VCaP (cell line): ENCODE measurements at regions not wholly inside any gene's neighbourhood (a gene's known extent, or its start where the extent isn't known, plus 50 kb on each side); places are given as distances from the start of the nearest gene placed in this dataset.

Experiments used
- H3K27ac ChIP-seq: fragments of 450-650 bp; 2 replicates; pipeline ENCODE4 v1.5.1; 2017
- TF ChIP-seq, protein P1 (sequence below): fragments of 450-650 bp; conservative IDR thresholded peaks from 2 replicates; pipeline ENCODE4 v1.5.1; 2017; ENCODE audit warnings: mild to moderate bottlenecking, moderate library complexity

DNA sequence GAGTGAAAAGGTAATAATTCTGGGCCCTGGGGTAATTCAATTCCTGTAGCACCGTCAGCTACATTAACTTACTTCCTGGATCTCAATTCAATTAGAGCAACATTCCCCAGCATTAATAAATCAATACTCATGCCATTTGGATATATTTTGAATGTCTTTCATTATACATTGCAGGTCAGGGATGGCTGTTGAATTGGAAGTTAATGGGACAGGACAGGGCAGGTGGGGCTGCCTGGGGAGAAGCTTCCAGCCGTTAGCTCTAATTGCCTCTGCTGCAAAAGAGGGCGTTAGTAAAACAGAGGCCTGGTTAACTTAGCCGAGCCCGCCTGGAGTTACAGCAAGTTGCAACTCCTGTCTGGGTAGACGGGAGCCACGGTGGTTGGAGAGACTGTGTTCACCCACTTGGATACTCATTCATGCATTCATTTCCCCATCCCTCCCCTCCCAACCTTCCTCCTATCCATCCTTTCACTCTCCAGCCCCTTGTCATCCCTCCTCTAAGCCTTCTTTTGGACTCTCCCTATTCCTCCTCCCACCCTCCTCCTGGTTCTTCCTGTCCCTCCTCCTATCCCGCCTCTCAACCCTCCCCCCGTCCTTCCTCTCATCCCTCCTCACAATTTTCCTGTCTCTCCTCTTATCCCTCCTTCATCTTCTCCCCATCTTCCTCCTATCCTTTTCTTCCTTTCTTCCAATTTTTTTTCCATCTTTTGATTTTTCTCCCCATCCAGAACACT is 137.6 kb upstream of the RUNX3 start:
- no peak overlapping the region for H3K27ac ChIP-seq
- TF ChIP-seq, protein P1, sequence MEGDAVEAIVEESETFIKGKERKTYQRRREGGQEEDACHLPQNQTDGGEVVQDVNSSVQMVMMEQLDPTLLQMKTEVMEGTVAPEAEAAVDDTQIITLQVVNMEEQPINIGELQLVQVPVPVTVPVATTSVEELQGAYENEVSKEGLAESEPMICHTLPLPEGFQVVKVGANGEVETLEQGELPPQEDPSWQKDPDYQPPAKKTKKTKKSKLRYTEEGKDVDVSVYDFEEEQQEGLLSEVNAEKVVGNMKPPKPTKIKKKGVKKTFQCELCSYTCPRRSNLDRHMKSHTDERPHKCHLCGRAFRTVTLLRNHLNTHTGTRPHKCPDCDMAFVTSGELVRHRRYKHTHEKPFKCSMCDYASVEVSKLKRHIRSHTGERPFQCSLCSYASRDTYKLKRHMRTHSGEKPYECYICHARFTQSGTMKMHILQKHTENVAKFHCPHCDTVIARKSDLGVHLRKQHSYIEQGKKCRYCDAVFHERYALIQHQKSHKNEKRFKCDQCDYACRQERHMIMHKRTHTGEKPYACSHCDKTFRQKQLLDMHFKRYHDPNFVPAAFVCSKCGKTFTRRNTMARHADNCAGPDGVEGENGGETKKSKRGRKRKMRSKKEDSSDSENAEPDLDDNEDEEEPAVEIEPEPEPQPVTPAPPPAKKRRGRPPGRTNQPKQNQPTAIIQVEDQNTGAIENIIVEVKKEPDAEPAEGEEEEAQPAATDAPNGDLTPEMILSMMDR, result no peak

DNA sequence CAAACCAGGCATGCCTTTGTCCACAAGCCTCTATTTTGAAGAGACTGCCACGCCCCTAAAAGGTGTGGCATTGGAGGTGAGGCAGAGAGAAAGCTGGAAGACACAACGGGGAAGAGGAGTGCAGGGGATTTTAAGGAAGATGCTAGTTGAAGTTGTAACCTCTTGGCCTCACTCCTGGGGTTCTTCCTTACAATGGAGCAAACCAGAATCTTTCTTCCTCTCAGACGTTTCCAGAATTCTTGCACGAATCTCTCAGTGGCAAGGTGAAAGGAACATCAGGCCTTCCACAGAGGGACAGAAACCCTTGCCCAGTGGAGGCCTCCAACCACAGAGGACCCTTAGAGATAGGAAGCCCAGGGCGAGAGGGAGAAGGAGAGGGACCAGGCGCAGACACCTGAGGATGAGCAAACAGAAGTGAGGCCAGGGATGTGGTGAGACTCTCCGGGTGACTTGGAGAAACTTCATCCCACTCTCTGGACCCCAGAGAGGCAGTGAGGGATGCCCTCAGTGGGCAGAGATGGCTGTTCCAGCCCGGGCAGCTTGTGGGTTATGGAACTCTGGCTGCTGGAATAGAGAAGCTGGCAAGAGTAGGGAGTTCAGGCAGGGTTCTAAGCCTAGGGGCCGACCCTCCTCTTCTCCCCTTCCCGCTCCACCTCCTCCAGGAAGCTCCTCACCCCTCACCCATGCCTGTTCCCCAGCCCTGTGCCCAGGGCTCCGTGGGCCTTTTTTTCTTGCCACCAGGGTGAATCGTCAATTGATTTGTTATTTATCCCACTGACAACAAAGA is 136.8 kb upstream of the RUNX3 start:
- H3K27ac ChIP-seq, result no peak overlapping the region
- TF ChIP-seq, protein P1, result no peak

DNA sequence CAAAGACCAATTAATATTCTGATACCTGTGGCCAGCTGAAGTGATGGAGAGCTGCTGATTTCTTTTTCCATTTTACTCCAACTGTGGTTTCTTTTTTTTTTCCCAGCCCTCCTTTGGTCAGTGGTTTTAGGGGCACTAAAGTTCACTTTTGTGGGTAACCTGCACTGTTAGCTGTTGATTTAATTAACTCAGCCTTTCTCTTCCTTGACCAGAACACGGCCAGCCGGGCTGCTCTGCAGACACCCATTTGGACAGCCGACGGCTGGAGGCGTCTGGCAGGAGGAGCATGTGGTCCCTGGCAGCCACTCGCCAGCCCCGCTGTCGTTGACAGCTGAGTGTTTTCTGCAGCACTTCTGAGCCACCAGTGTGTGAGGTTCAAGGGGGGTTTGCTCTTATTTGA is 136.2 kb upstream of the RUNX3 start:
- TF ChIP-seq, protein P1, result no peak
- no peak overlapping the region for H3K27ac ChIP-seq

DNA sequence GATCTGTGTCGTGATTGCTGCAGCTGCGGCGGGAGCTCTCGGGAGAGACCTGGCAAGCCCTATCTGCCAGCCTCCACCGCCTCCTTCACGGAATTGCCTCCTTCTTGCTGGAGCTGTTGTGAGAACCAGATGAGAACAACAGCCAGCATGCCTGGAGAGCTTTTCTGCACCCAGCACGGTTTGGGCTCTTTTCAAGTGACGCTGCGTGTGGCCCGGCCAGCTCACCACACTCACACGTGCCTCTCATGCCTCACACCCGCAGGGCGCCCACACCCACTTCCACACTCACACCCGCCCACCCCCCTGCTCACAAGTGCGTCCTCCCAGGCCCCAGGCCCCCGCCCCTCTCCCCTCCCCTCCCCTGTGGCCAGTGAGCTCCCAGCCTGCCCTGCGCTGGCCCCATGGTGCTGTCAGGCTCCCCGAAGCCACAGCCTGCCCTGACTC is 135.7 kb upstream of the RUNX3 start:
- H3K27ac ChIP-seq, result no peak overlapping the region
- TF ChIP-seq, protein P1, result no peak

DNA sequence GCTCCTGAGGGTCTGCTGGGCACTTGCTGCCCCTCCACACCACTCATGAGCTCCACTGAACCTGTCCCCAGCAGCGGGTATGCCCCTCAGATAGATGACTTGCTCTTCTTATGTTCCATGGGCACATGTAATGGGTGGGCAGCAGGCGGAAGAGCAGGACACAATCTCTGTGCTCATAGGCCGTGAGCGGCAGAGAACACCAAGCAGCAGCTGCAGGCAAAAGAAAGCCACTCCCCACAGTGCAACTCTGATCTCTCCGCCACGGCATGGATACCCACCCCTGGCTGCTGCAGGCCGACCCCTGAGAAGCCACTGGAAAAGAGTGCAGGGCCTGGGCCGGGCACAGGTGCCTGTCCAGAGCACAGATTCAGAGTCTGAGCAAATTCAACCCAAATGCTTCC is 135.2 kb upstream of the RUNX3 start:
- H3K27ac ChIP-seq, result no peak overlapping the region

DNA sequence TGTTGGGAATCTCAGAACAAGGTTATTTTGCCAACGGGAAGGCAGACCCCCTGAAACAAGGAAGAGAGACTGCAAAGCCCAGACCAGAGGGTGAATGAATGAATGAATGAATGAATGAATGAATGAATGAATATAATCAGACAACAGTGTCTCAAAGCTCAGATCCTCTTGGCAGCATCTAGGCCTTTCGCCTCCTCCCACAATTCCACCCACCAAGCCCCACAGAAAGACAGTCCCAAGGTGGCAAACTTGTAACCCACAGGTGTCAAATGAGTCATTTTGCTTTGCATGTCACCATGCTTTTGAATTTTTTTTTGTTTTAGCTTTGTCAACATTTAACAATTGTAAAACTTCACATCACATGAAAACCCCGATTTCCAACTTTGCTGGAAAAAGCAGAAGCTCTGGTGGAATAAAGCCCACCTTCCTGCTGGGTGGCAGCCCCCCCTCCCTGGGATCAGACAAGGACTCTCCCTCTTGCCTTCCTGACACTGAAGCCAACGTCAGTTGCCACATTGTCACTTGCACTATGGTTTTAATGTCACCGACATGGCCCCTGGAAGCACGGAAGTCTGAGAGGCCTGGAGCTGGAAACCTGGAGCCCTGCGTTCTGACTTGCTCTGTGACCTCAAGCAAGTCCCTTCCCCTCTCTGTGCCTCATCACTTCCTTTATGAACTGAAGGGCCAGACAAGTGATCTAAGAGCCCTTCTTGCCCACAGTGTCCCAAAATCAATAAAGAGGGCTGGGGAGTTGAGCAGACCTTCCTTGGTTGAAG is 134.6 kb upstream of the RUNX3 start:
- no peak overlapping the region for H3K27ac ChIP-seq
- TF ChIP-seq, protein P1, result no peak

More for the DNA sequence above, 135.2 kb upstream of the RUNX3 start:
- TF ChIP-seq, protein P1, result no peak
